Progenitor cell of endocrine pancreas (in vitro differentiated cells): ENCODE measurements at regions not wholly inside any gene's neighbourhood (a gene's known extent, or its start where the extent isn't known, plus 50 kb on each side); places are given as distances from the start of the nearest gene placed in this dataset.

Source experiments
- DNase-seq: peaks from one replicate; pipeline ENCODE4 v3.0.0; 2021; ENCODE audit warnings: low spot score; ENCODE audit not compliant: unreplicated experiment
- H3K27ac Mint-ChIP-seq: 2 replicates; pipeline ENCODE4 v1.8.0; 2021; ENCODE audit warnings: mild to moderate bottlenecking, moderate library complexity, mixed read lengths
- H3K27me3 Mint-ChIP-seq: 2 replicates; pipeline ENCODE4 v1.8.0; 2021; ENCODE audit warnings: mixed read lengths
- H3K36me3 Mint-ChIP-seq: 2 replicates; pipeline ENCODE4 v1.8.0; 2022; ENCODE audit warnings: mixed read lengths; ENCODE audit not compliant: insufficient read depth
- H3K4me1 Mint-ChIP-seq: 2 replicates; pipeline ENCODE4 v1.8.0; 2021; ENCODE audit warnings: low read depth, mixed read lengths
- H3K4me3 Mint-ChIP-seq: 2 replicates; pipeline ENCODE4 v1.8.0; 2021; ENCODE audit warnings: low read depth, mild to moderate bottlenecking, moderate library complexity, mixed read lengths
- H3K9me3 Mint-ChIP-seq: 2 replicates; pipeline ENCODE4 v1.8.0; 2021; ENCODE audit warnings: low read depth, mixed read lengths
- TF ChIP-seq, protein P1 (sequence below): fragments of 200-600 bp; sonication (generic); IDR thresholded peaks from one replicate; pipeline ENCODE4 v1.5.0; 2021; ENCODE audit warnings: antibody characterized with exemption, mild to moderate bottlenecking; ENCODE audit not compliant: unreplicated experiment

DNA sequence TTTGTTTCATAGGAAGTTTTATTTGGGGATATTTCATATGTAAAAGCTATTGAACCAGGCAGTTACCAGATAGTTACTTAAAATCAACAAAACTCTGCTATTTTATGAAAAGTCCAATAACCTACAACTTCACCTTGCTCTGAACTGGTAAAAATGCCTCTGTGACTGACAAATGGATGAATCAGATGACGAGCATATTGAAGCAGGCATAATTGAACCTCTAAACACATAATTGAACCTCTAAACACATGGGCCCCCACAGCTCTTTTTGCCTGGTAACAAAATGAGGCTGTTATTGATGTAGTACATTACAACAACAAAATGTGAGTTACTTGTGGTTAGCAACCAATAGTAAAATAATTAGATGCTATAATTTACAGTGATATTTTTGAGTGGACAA, 99.7 kb downstream of the MBL2 start:
- Mint-ChIP-seq H3K4me1 (no peaks in the 10 kb centered on the region), H3K4me3 (no peak overlapping the region), H3K9me3 (no peaks in the 10 kb centered on the region), H3K27ac (no peak overlapping the region), H3K27me3 (no peaks in the 10 kb centered on the region), H3K36me3 (no peaks in the 10 kb centered on the region)
- TF ChIP-seq, protein P1, sequence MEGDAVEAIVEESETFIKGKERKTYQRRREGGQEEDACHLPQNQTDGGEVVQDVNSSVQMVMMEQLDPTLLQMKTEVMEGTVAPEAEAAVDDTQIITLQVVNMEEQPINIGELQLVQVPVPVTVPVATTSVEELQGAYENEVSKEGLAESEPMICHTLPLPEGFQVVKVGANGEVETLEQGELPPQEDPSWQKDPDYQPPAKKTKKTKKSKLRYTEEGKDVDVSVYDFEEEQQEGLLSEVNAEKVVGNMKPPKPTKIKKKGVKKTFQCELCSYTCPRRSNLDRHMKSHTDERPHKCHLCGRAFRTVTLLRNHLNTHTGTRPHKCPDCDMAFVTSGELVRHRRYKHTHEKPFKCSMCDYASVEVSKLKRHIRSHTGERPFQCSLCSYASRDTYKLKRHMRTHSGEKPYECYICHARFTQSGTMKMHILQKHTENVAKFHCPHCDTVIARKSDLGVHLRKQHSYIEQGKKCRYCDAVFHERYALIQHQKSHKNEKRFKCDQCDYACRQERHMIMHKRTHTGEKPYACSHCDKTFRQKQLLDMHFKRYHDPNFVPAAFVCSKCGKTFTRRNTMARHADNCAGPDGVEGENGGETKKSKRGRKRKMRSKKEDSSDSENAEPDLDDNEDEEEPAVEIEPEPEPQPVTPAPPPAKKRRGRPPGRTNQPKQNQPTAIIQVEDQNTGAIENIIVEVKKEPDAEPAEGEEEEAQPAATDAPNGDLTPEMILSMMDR: no peak
- DNase-seq: no peak

DNA sequence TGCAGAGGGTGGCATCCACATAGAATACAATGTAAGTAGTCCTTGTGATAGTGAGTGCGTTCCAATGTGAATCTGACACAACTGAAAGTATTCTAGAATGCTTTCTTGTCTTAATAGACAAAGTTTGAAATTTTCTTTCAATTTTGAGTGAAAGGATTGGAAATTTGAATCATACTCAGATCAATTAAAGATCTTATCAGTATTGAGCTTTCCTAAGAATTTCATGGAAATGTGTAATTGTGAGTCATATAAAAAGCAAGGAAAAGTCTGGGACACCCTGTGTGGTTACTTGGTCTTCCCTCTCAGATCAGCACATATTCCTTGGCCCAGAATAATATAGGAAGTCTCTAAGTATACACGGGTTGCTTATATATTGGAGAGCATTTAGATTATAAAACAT, 99.1 kb downstream of the MBL2 start:
- no peak for DNase-seq
- Mint-ChIP-seq H3K36me3 (no peaks in the 10 kb centered on the region), H3K4me1 (no peaks in the 10 kb centered on the region), H3K27ac (no peak overlapping the region), H3K27me3 (no peaks in the 10 kb centered on the region), H3K9me3 (no peaks in the 10 kb centered on the region), H3K4me3 (no peak overlapping the region)
- TF ChIP-seq, protein P1: no peak

DNA sequence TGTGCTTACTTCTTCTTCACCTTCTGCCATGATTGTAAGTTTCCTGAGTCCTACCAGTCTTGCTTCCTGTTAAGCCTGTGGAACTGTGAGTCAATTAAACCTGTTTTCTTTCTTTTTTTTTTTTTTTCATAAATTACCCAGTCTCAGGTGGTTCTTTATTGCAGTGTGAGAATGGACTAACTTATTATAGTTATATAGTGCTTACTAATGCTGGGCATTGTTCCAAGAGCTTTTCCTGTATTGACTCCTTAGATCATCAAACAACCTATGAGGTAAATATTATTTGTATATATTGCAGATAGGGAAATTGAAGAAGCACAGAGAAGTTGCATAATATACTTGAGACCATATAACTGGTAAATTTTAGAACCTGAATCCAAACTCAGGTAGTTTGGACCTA, 98.1 kb downstream of the MBL2 start:
- no peak overlapping the region for H3K27ac Mint-ChIP-seq
- H3K27me3 Mint-ChIP-seq: no peaks in the 10 kb centered on the region
- no peaks in the 10 kb centered on the region for H3K4me1 Mint-ChIP-seq
- no peaks in the 10 kb centered on the region for H3K36me3 Mint-ChIP-seq
- DNase-seq: no peak
- TF ChIP-seq, protein P1: no peak
- no peak overlapping the region for H3K4me3 Mint-ChIP-seq
- H3K9me3 Mint-ChIP-seq: no peaks in the 10 kb centered on the region

DNA sequence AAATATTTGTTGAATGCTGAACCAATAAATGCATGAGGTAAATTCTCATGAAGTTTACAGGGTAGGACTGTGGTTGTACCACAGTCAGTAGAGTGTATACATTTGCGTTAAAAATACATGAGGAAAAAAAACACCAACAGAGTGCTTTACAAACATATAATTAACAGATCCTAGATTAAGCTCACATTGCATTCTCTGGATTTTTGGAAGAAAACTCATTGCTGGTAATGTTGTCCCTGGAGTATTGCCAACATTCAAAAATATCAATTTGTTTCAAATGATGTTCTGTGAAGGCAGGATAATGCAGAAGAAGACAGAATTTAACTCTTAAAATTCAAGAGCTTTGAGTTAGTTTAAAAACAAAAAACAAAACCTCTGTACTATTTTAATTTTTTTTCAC, 95.5 kb downstream of the MBL2 start:
- Mint-ChIP-seq H3K36me3 (no peaks in the 10 kb centered on the region), H3K27me3 (no peaks in the 10 kb centered on the region), H3K27ac (no peak overlapping the region), H3K4me3 (no peak overlapping the region), H3K9me3 (no peaks in the 10 kb centered on the region), H3K4me1 (peaks cover 1% of the 10 kb centered on the region)
- no peak for DNase-seq
- TF ChIP-seq, protein P1: no peak

DNA sequence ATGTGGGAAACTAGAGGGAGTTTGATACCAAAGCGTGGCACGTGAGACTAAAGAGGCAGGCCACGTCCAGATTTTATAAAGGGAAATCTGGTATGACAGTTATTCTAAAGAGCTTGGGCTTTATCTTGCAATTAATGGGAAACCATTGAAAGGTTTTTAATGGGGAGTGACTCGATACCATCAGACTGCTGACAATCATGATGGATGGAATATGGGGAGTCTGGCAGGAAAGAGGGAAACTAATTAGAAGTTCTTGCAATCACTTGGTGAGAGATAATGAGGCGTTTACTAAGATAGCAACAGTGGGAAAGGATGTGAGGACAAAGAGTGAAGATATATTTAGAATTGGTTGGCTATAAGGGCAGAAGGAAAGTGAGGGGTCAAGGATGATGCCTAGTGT, 94.0 kb downstream of the MBL2 start:
- H3K27ac Mint-ChIP-seq: no peak overlapping the region
- no peak for DNase-seq
- no peak overlapping the region for H3K4me3 Mint-ChIP-seq
- TF ChIP-seq, protein P1: no peak
- no peaks in the 10 kb centered on the region for H3K9me3 Mint-ChIP-seq
- no peaks in the 10 kb centered on the region for H3K36me3 Mint-ChIP-seq
- H3K27me3 Mint-ChIP-seq: no peaks in the 10 kb centered on the region
- peaks cover 5% of the 10 kb centered on the region for H3K4me1 Mint-ChIP-seq
